MM.1S (cell line): ENCODE measurements at regions not wholly inside any gene's neighbourhood (a gene's known extent, or its start where the extent isn't known, plus 50 kb on each side); places are given as distances from the start of the nearest gene placed in this dataset.

Source experiments
- CTCF ChIP-seq: fragments of 300-600 bp; sonication (generic); IDR thresholded peaks from 2 replicates; pipeline ENCODE4 v1.5.1; 2016; ENCODE audit warnings: antibody characterized with exemption, low read length, mixed read lengths
- EZH2phosphoT487 ChIP-seq: fragments of 300-600 bp; sonication (generic); IDR thresholded peaks from 2 replicates; pipeline ENCODE4 v1.6.1; 2018; ENCODE audit warnings: antibody characterized with exemption, low read length

DNA sequence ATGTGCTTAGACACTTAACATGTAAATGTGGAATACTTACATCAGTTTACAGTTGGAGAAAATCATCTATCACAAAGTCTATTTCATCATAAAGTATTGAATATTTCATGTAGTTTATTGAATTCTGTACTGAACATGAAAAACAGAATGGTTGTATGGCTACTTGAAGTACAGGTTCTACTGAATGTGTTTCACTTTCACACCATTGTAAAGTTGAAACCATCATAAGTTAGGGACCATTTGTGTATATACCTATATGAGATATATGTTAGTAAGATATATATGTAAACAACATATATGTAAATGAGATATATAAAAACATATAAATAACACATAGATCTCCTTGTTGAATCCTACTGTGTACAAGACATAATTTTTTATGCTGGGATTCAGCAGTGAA is 63.0 kb upstream of the TAF11L2 start:
- no peak for TF ChIP-seq CTCF
- no peak for TF ChIP-seq EZH2phosphoT487
